WI38 (cell line): ENCODE measurements at regions not wholly inside any gene's neighbourhood (a gene's known extent, or its start where the extent isn't known, plus 50 kb on each side); places are given as distances from the start of the nearest gene placed in this dataset.

Experiments used
- H3K4me3 ChIP-seq: 2 replicates; pipeline ENCODE4 v1.5.1; 2011; ENCODE audit warnings: low read depth, mild to moderate bottlenecking, control low read depth, low read length
- CTCF ChIP-seq: IDR thresholded peaks from 2 replicates; pipeline ENCODE4 v1.5.1; 2012; ENCODE audit warnings: low read depth, mild to moderate bottlenecking, control low read depth, low read length

GRCh38 chr2:156884216-156884615, 373.3 kb upstream of the GALNT5 start:
- H3K4me3 ChIP-seq: no peak overlapping the region
- TF ChIP-seq CTCF: no peak

- no peak for TF ChIP-seq CTCF
- no peak overlapping the region for H3K4me3 ChIP-seq
These were observed 366.9 kb upstream of the GALNT5 start for GRCh38 chr2:156890529-156891148.

GRCh38 chr2:156891609-156892008, 365.9 kb upstream of the GALNT5 start:
- TF ChIP-seq CTCF: no peak
- no peak overlapping the region for H3K4me3 ChIP-seq

- TF ChIP-seq CTCF: 0 out of 2 replicates have a peak, but pooled peaks have one; percentile 8
- peak overlapping the region; percentile 43 for H3K4me3 ChIP-seq
These were observed 364.8 kb upstream of the GALNT5 start for GRCh38 chr2:156892467-156893281.

- H3K4me3 ChIP-seq: no peak overlapping the region
- no peak for TF ChIP-seq CTCF
These were observed 361.2 kb upstream of the GALNT5 start for GRCh38 chr2:156896294-156896693.

GRCh38 chr2:156897548-156897947, 360.0 kb upstream of the GALNT5 start:
- H3K4me3 ChIP-seq: no peak overlapping the region
- no peak for TF ChIP-seq CTCF

- no peak overlapping the region for H3K4me3 ChIP-seq
- no peak for TF ChIP-seq CTCF
These were observed 356.0 kb upstream of the GALNT5 start for GRCh38 chr2:156901373-156902031.
